ENCODE measurements at regions not wholly inside any gene's neighbourhood (a gene's known extent, or its start where the extent isn't known, plus 50 kb on each side); places are given as distances from the start of the nearest gene placed in this dataset.
"Not testable (repeated sequence)": the region's sequence is repeated elsewhere in the genome, so short reads cannot be mapped to it uniquely, and the experiment has no call there.

GRCh38 chr3:27802849-27803248 is 80.7 kb upstream of the EOMES start:
- Histone ChIP-seq H3K4me1 (ENCODE audit: low read length) (no peaks in the 10 kb centered on the region), H3K9me3 (ENCODE audit: low read length) (no peaks in the 10 kb centered on the region), H3K4me3 (ENCODE audit: low read length) (no peak overlapping the region), H2AFZ (ENCODE audit: low read length) (no peak overlapping the region), H3K9me2 (replicated peaks; ENCODE audit: insufficient read depth, low read length) (no peaks in the 10 kb centered on the region), H3K27ac (ENCODE audit: low read length) (no peak overlapping the region), H3K79me2 (ENCODE audit: low read length) (no peaks in the 10 kb centered on the region), H3K4me2 (ENCODE audit: low read depth, low read length, poor library complexity, severe bottlenecking) (no peak overlapping the region), H3K36me3 (ENCODE audit: insufficient read depth, low read length) (no peaks in the 10 kb centered on the region), H3K27me3 (ENCODE audit: low read length) (no peaks in the 10 kb centered on the region), H4K20me1 (ENCODE audit: insufficient read depth, low read depth, low read length) (no peaks in the 10 kb centered on the region), H3K9ac (ENCODE audit: low read length) (no peak overlapping the region)
- no peak for DNase-seq

- no peaks in the 10 kb centered on the region for H3K36me3 ChIP-seq (ENCODE audit: insufficient read depth, low read length)
- no peak overlapping the region for H3K4me3 ChIP-seq (ENCODE audit: low read length)
- no peak overlapping the region; the same call in 1 of the 2 replicates for H2AFZ ChIP-seq (ENCODE audit: low read length)
- no peaks in the 10 kb centered on the region for H3K79me2 ChIP-seq (ENCODE audit: low read length)
- no peaks in the 10 kb centered on the region for H3K9me3 ChIP-seq (ENCODE audit: low read length)
- no peaks in the 10 kb centered on the region for H4K20me1 ChIP-seq (ENCODE audit: insufficient read depth, low read depth, low read length)
- no peaks in the 10 kb centered on the region for H3K9me2 ChIP-seq (replicated peaks; ENCODE audit: insufficient read depth, low read length)
- no peak overlapping the region for H3K9ac ChIP-seq (ENCODE audit: low read length)
- no peaks in the 10 kb centered on the region for H3K27me3 ChIP-seq (ENCODE audit: low read length)
- H3K4me1 ChIP-seq (ENCODE audit: low read length), result no peaks in the 10 kb centered on the region
- no peak overlapping the region for H3K27ac ChIP-seq (ENCODE audit: low read length)
- peak; percentile 43 for DNase-seq
- H3K4me2 ChIP-seq (ENCODE audit: low read depth, low read length, poor library complexity, severe bottlenecking), result no peak overlapping the region
Measured at GRCh38 chr3:27805282-27805681, 83.2 kb upstream of the EOMES start.

GRCh38 chr3:27813255-27813654 is 91.1 kb upstream of the EOMES start:
- Histone ChIP-seq H3K79me2 (ENCODE audit: low read length) (no peaks in the 10 kb centered on the region), H3K27me3 (ENCODE audit: low read length) (no peaks in the 10 kb centered on the region), H3K27ac (ENCODE audit: low read length) (no peak overlapping the region), H3K4me3 (ENCODE audit: low read length) (no peak overlapping the region), H2AFZ (ENCODE audit: low read length) (no peak overlapping the region), H3K36me3 (ENCODE audit: insufficient read depth, low read length) (no peaks in the 10 kb centered on the region), H4K20me1 (ENCODE audit: insufficient read depth, low read depth, low read length) (no peaks in the 10 kb centered on the region), H3K9me3 (ENCODE audit: low read length) (no peaks in the 10 kb centered on the region), H3K4me1 (ENCODE audit: low read length) (no peaks in the 10 kb centered on the region), H3K4me2 (ENCODE audit: low read depth, low read length, poor library complexity, severe bottlenecking) (no peak overlapping the region), H3K9ac (ENCODE audit: low read length) (no peak overlapping the region), H3K9me2 (replicated peaks; ENCODE audit: insufficient read depth, low read length) (no peaks in the 10 kb centered on the region)
- DNase-seq, result no peak

GRCh38 chr3:27821609-27822008 is 99.5 kb upstream of the EOMES start:
- H3K27me3 ChIP-seq (ENCODE audit: low read length); H3K27ac ChIP-seq (ENCODE audit: low read length); DNase-seq; H3K4me1 ChIP-seq (ENCODE audit: low read length); H3K4me2 ChIP-seq (ENCODE audit: low read depth, low read length, poor library complexity, severe bottlenecking); H3K36me3 ChIP-seq (ENCODE audit: insufficient read depth, low read length); H3K4me3 ChIP-seq (ENCODE audit: low read length); H3K9me2 ChIP-seq (replicated peaks; ENCODE audit: insufficient read depth, low read length); H2AFZ ChIP-seq (ENCODE audit: low read length); H4K20me1 ChIP-seq (ENCODE audit: insufficient read depth, low read depth, low read length); H3K79me2 ChIP-seq (ENCODE audit: low read length); H3K9me3 ChIP-seq (ENCODE audit: low read length); H3K9ac ChIP-seq (ENCODE audit: low read length): not testable (repeated sequence)

GRCh38 chr3:27824312-27825200 is 102.4 kb upstream of the EOMES start:
- no peak for DNase-seq
- no peaks in the 10 kb centered on the region for H3K9me2 ChIP-seq (replicated peaks; ENCODE audit: insufficient read depth, low read length)
- no peaks in the 10 kb centered on the region for H3K79me2 ChIP-seq (ENCODE audit: low read length)
- H2AFZ ChIP-seq (ENCODE audit: low read length), result no peak overlapping the region
- no peaks in the 10 kb centered on the region for H3K27me3 ChIP-seq (ENCODE audit: low read length)
- H3K36me3 ChIP-seq (ENCODE audit: insufficient read depth, low read length), result no peaks in the 10 kb centered on the region
- no peaks in the 10 kb centered on the region for H4K20me1 ChIP-seq (ENCODE audit: insufficient read depth, low read depth, low read length)
- H3K9ac ChIP-seq (ENCODE audit: low read length), result no peak overlapping the region
- no peak overlapping the region for H3K4me2 ChIP-seq (ENCODE audit: low read depth, low read length, poor library complexity, severe bottlenecking)
- H3K4me1 ChIP-seq (ENCODE audit: low read length), result no peaks in the 10 kb centered on the region
- H3K27ac ChIP-seq (ENCODE audit: low read length), result no peak overlapping the region
- H3K4me3 ChIP-seq (ENCODE audit: low read length), result no peak overlapping the region
- H3K9me3 ChIP-seq (ENCODE audit: low read length), result no peaks in the 10 kb centered on the region

- Histone ChIP-seq H4K20me1 (ENCODE audit: insufficient read depth, low read depth, low read length) (no peaks in the 10 kb centered on the region), H3K79me2 (ENCODE audit: low read length) (no peaks in the 10 kb centered on the region), H2AFZ (ENCODE audit: low read length) (no peak overlapping the region), H3K4me1 (ENCODE audit: low read length) (no peaks in the 10 kb centered on the region), H3K9ac (ENCODE audit: low read length) (no peak overlapping the region), H3K27me3 (ENCODE audit: low read length) (no peaks in the 10 kb centered on the region), H3K4me3 (ENCODE audit: low read length) (no peak overlapping the region), H3K9me3 (ENCODE audit: low read length) (no peaks in the 10 kb centered on the region), H3K4me2 (ENCODE audit: low read depth, low read length, poor library complexity, severe bottlenecking) (no peak overlapping the region), H3K27ac (ENCODE audit: low read length) (no peak overlapping the region), H3K9me2 (replicated peaks; ENCODE audit: insufficient read depth, low read length) (no peaks in the 10 kb centered on the region), H3K36me3 (ENCODE audit: insufficient read depth, low read length) (no peaks in the 10 kb centered on the region)
- DNase-seq, result no peak
Measured at GRCh38 chr3:27826448-27826847, 104.3 kb upstream of the EOMES start.

GRCh38 chr3:27827041-27827440 is 104.9 kb upstream of the EOMES start:
- H3K27ac ChIP-seq (ENCODE audit: low read length), result no peak overlapping the region
- H3K36me3 ChIP-seq (ENCODE audit: insufficient read depth, low read length), result no peaks in the 10 kb centered on the region
- H3K9me2 ChIP-seq (replicated peaks; ENCODE audit: insufficient read depth, low read length), result no peaks in the 10 kb centered on the region
- H3K4me3 ChIP-seq (ENCODE audit: low read length), result no peak overlapping the region
- H2AFZ ChIP-seq (ENCODE audit: low read length), result no peak overlapping the region
- no peaks in the 10 kb centered on the region for H3K79me2 ChIP-seq (ENCODE audit: low read length)
- no peaks in the 10 kb centered on the region for H4K20me1 ChIP-seq (ENCODE audit: insufficient read depth, low read depth, low read length)
- H3K27me3 ChIP-seq (ENCODE audit: low read length), result no peaks in the 10 kb centered on the region
- H3K9ac ChIP-seq (ENCODE audit: low read length), result no peak overlapping the region
- H3K4me1 ChIP-seq (ENCODE audit: low read length), result no peaks in the 10 kb centered on the region
- H3K4me2 ChIP-seq (ENCODE audit: low read depth, low read length, poor library complexity, severe bottlenecking), result no peak overlapping the region
- no peak for DNase-seq
- H3K9me3 ChIP-seq (ENCODE audit: low read length), result no peaks in the 10 kb centered on the region

- H3K9me3 ChIP-seq (ENCODE audit: low read length), result no peaks in the 10 kb centered on the region
- H3K4me1 ChIP-seq (ENCODE audit: low read length), result no peaks in the 10 kb centered on the region
- no peaks in the 10 kb centered on the region for H3K9me2 ChIP-seq (replicated peaks; ENCODE audit: insufficient read depth, low read length)
- H3K27me3 ChIP-seq (ENCODE audit: low read length), result no peaks in the 10 kb centered on the region
- DNase-seq, result no peak
- H3K27ac ChIP-seq (ENCODE audit: low read length), result no peak overlapping the region
- H4K20me1 ChIP-seq (ENCODE audit: insufficient read depth, low read depth, low read length), result no peaks in the 10 kb centered on the region
- no peaks in the 10 kb centered on the region for H3K79me2 ChIP-seq (ENCODE audit: low read length)
- H3K36me3 ChIP-seq (ENCODE audit: insufficient read depth, low read length), result no peaks in the 10 kb centered on the region
- no peak overlapping the region for H3K4me2 ChIP-seq (ENCODE audit: low read depth, low read length, poor library complexity, severe bottlenecking)
- H3K4me3 ChIP-seq (ENCODE audit: low read length), result no peak overlapping the region
- H2AFZ ChIP-seq (ENCODE audit: low read length), result no peak overlapping the region
- H3K9ac ChIP-seq (ENCODE audit: low read length), result no peak overlapping the region
Measured at GRCh38 chr3:27840807-27841594, 118.9 kb upstream of the EOMES start.

All from Karpas-422 (cell line).